MM.1S (cell line): ENCODE measurements at regions not wholly inside any gene's neighbourhood (a gene's known extent, or its start where the extent isn't known, plus 50 kb on each side); places are given as distances from the start of the nearest gene placed in this dataset.

Source experiments
- CTCF ChIP-seq: fragments of 300-600 bp; sonication (generic); IDR thresholded peaks from 2 replicates; pipeline ENCODE4 v1.5.1; 2016; ENCODE audit warnings: antibody characterized with exemption, low read length, mixed read lengths
- EZH2 ChIP-seq: fragments of 300-600 bp; sonication (generic); optimal IDR thresholded peaks from 2 replicates; pipeline ENCODE3; 2017; ENCODE audit warnings: low read depth, mild to moderate bottlenecking, antibody characterized with exemption, low read length, mixed read lengths

- TF ChIP-seq CTCF (no peak), EZH2 (no peak)
Measured at GRCh38 chr5:124919747-124920525, 173.5 kb upstream of the ZNF608 start.
